C4-2B (cell line): ENCODE measurements at regions not wholly inside any gene's neighbourhood (a gene's known extent, or its start where the extent isn't known, plus 50 kb on each side); places are given as distances from the start of the nearest gene placed in this dataset.

ENCODE experiments used
- CTCF ChIP-seq: fragments of 450-650 bp; conservative IDR thresholded peaks from 2 replicates; pipeline ENCODE4 v1.5.1; 2017; ENCODE audit warnings: mild to moderate bottlenecking
- ZFX ChIP-seq: fragments of 450-650 bp; IDR thresholded peaks from 2 replicates; pipeline ENCODE4 v1.6.1; 2017

GRCh38 chr6:121961619-121962125 lies 437.8 kb upstream of the HSF2 start:
- TF ChIP-seq CTCF (no peak), ZFX (no peak)
